ENCODE measurements at regions not wholly inside any gene's neighbourhood (a gene's known extent, or its start where the extent isn't known, plus 50 kb on each side); places are given as distances from the start of the nearest gene placed in this dataset.

DNA sequence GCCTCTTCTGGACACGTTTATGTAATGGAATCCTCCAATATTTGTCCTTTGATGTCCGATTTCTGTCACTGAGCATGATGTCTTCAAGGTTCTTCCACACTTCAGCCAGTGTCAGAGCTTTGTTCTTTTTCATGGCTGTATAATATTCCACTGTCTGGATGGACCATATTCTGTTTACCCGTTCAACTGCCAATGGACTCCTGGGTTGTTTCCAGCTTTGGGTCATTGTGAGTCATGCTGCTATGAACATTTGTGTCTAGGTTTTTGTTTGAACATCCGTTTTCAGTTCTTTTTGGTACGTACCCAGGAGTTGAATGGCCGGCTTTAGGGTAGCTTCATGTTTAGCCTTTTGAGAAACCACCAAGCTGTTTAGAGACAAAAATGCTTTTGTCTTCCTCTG, 93.2 kb downstream of the SHOX start:
- TF ChIP-seq, protein P1, sequence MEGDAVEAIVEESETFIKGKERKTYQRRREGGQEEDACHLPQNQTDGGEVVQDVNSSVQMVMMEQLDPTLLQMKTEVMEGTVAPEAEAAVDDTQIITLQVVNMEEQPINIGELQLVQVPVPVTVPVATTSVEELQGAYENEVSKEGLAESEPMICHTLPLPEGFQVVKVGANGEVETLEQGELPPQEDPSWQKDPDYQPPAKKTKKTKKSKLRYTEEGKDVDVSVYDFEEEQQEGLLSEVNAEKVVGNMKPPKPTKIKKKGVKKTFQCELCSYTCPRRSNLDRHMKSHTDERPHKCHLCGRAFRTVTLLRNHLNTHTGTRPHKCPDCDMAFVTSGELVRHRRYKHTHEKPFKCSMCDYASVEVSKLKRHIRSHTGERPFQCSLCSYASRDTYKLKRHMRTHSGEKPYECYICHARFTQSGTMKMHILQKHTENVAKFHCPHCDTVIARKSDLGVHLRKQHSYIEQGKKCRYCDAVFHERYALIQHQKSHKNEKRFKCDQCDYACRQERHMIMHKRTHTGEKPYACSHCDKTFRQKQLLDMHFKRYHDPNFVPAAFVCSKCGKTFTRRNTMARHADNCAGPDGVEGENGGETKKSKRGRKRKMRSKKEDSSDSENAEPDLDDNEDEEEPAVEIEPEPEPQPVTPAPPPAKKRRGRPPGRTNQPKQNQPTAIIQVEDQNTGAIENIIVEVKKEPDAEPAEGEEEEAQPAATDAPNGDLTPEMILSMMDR (IDR thresholded peaks at IDR 0.05): no peak
- TF ChIP-seq POLR2A (IDR thresholded peaks at IDR 0.05): no peak
